DMS 273 (cell line): ENCODE measurements at regions not wholly inside any gene's neighbourhood (a gene's known extent, or its start where the extent isn't known, plus 50 kb on each side); places are given as distances from the start of the nearest gene placed in this dataset.

Experiments
- DNase-seq: peaks from one replicate; lab custom pipeline; 2025; ENCODE audit not compliant: unreplicated experiment; lab: John Stamatoyannopoulos, UW

DNA sequence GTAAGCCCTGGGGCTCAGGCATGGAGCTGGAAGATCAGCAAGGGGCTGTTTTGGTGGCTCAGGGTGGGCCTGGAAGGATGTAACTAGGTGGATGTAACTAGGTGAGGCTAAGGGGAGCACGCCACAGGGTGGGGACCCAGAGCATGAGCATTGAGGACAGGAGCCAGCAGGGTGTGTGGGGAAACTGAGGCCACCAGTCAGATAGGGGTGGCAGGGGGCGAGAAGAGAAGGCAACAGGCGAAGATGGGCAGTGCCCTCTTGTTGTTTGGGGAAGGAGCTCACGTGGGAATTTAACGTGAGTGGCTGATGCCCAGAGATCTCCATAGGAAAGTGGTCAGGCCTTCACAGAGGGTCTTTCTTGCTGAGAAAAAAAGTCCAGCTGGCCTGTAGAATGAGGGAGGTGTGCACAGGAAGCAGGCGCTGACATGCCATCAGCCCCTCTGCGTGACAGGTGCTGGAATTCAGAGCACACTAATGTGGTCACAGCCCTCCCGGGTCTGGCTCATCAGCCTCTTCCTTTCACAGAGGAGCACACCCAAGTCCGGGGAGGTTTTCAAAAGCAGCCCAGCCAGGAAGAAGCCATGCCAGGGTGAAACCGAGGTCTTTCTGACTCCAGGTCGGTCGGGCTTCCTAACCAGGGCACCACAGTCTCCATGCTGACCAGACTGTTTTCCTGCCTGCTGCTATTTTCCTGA is 54.6 kb upstream of the PAX6 start:
- no peak for DNase-seq

DNA sequence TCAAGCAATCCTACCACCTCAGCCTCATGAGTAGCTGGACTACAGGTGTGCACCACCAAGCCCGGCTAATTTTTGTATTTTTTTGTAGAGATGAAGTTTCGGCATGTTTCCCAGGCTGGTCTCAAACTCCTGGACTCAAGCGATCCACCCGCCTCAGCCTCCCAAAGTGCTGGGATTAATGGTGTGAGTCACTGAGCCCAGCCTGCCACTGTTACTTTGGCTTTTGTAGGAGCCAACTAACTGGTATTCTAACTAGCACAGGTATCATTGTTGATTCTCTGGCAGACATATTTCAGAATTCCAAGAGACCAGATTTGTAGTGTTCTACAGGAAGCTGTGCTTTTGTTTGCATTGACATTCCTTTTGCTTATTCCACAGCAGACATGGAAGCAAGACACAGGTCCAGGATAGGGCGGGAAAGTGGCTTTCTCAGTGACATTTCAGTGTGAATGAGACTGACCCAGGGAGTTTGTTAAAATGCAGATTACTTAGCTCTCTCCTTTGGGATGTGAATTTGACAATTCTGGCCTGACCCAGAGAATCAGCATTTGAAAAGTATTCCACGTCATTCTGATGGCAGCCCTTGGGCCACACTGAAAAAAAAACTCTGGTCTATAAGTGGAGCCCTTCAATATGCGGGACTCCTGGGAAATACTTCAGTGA is 52.2 kb upstream of the PAX6 start:
- DNase-seq = no peak

DNA sequence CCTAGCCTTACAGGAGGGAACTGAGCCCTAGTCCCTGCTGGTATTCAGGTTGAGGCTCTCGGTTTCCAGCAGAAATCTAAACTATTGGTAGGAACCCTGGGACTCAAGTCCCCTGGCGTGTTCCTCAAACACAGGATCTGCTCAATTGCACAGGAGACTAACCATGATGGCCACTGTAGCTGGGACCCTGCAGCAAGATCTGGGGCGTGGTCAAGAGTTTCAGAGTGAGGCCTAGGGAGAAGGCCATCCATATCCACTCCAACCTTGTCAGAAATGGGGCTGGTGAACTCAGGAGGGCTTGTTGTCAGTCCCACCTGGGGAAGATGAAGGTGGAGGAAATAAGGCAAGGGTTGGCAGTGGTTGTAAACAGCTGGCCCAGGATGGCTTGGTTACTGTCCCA is 49.9 kb upstream of the PAX6 start:
- no peak for DNase-seq
